Transverse colon (tissue), 4 donors: ENCODE measurements at regions not wholly inside any gene's neighbourhood (a gene's known extent, or its start where the extent isn't known, plus 50 kb on each side); places are given as distances from the start of the nearest gene placed in this dataset.

Experiments used
- EP300 ChIP-seq: sonication (generic); formaldehyde crosslinking; IDR thresholded peaks from one replicate; pipeline ENCODE4 v1.6.1; 2017; ENCODE audit warnings: antibody characterized with exemption, low read depth
- POLR2A ChIP-seq: fragments of 450-650 bp; IDR thresholded peaks from one replicate; pipeline ENCODE4 v1.6.1; 2016; ENCODE audit warnings: antibody characterized with exemption, mild to moderate bottlenecking, moderate library complexity
- POLR2AphosphoS5 ChIP-seq, 3 donors: sonication (generic); formaldehyde crosslinking; IDR thresholded peaks; one replicate each; pipeline ENCODE4 v1.6.1; 2016; ENCODE audit warnings: antibody characterized with exemption in 3 of 3
- TF ChIP-seq, protein P1 (sequence below), 5 experiments: fragments of 200-600 bp in 3 of 5; fragments of 450-650 bp in 2 of 5; sonication (generic) in 3 of 5; IDR thresholded peaks; 1 replicate in 2 of 5; 2 replicates in 3 of 5; pipeline ENCODE4 v1.5.1; 2016 to 2017; ENCODE audit warnings: antibody characterized with exemption in 5 of 5, inconsistent platforms in 3 of 5, mild to moderate bottlenecking in 2 of 5, moderate library complexity in 1 of 5

DNA sequence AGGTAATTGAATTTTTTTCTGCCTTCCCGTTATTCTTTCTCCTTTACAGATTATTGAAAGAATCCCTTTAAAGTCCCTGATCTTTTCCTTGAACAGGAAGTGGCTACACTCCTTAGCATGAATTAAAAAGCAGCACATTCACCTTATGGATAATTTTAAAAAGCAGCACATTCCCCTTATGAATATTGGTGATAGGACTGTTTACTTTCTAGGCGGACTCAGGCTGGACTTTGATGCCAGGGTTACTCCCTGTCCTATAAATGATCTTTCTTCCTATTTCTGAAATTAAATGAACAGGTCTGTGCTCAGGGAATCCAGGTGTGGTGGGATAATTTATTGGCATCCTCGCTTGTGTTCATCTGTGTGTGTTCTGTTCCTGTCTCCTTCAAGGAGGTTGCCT, 226.0 kb downstream of the DCDC2C start:
- TF ChIP-seq, protein P1, sequence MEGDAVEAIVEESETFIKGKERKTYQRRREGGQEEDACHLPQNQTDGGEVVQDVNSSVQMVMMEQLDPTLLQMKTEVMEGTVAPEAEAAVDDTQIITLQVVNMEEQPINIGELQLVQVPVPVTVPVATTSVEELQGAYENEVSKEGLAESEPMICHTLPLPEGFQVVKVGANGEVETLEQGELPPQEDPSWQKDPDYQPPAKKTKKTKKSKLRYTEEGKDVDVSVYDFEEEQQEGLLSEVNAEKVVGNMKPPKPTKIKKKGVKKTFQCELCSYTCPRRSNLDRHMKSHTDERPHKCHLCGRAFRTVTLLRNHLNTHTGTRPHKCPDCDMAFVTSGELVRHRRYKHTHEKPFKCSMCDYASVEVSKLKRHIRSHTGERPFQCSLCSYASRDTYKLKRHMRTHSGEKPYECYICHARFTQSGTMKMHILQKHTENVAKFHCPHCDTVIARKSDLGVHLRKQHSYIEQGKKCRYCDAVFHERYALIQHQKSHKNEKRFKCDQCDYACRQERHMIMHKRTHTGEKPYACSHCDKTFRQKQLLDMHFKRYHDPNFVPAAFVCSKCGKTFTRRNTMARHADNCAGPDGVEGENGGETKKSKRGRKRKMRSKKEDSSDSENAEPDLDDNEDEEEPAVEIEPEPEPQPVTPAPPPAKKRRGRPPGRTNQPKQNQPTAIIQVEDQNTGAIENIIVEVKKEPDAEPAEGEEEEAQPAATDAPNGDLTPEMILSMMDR (IDR thresholded peaks at IDR 0.05), result no peak
- no peak for TF ChIP-seq POLR2A
- no peak for TF ChIP-seq POLR2AphosphoS5 (IDR thresholded peaks at IDR 0.05)
- TF ChIP-seq EP300, result no peak
